SK-N-MC (cell line): ENCODE measurements at regions not wholly inside any gene's neighbourhood (a gene's known extent, or its start where the extent isn't known, plus 50 kb on each side); places are given as distances from the start of the nearest gene placed in this dataset.

ENCODE experiments used
- EZH2 ChIP-seq: fragments of 200-600 bp; sonication (generic); IDR thresholded peaks from one replicate; pipeline ENCODE4 v1.6.1; 2017; ENCODE audit warnings: antibody characterized with exemption
- FOXP2 ChIP-seq: optimal IDR thresholded peaks from 2 replicates; pipeline ENCODE3; 2011; ENCODE audit warnings: mild to moderate bottlenecking, moderate library complexity; ENCODE audit not compliant: insufficient read depth; ENCODE audit errors: extremely low read length, control extremely low read depth
- POLR2AphosphoS5 ChIP-seq: IDR thresholded peaks from 2 replicates; pipeline ENCODE4 v1.6.1; 2012; ENCODE audit warnings: mild to moderate bottlenecking, low read depth, low read length, borderline replicate concordance

DNA sequence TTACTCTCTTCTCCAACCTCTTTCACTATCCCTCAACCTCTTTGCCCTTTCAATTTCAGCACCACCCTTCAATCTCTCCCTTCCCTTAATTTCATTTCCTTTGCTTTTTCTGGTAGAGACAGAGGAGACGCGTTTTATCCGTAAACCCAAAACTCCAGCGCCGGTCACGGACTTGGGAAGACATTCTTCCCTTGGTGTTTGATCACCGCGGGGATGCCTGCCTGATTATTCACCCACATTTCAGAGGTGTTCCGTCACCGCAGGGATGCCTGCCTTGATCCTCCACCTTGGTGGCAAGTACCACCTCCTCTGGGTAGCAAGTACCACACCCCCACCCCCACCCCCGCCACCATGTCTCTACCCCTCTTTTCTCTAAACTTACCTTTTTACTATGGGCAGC, 669.4 kb upstream of the PKDCC start:
- TF ChIP-seq EZH2, result no peak
- no peak for TF ChIP-seq POLR2AphosphoS5
- TF ChIP-seq FOXP2, result no peak
